Omental fat pad (tissue), 3 donors: ENCODE measurements at regions not wholly inside any gene's neighbourhood (a gene's known extent, or its start where the extent isn't known, plus 50 kb on each side); places are given as distances from the start of the nearest gene placed in this dataset.

Source experiments
- ATAC-seq: fragments of 150-250 bp; one replicate; pipeline ENCODE4 v1.9.1; 2016; ENCODE audit warnings: mild to moderate bottlenecking, moderate library complexity; ENCODE audit not compliant: low FRiP score
- DNase-seq: peaks from one replicate; pipeline ENCODE4 v3.0.0-alpha.2; 2019; ENCODE audit warnings: low spot score
- TF ChIP-seq, protein P1 (sequence below), 3 donors: fragments of 450-650 bp; IDR thresholded peaks; one replicate each; pipeline ENCODE4 v1.5.1; 2016 to 2017; ENCODE audit warnings: antibody characterized with exemption in 3 of 3, mild to moderate bottlenecking in 3 of 3, moderate library complexity in 2 of 3

DNA sequence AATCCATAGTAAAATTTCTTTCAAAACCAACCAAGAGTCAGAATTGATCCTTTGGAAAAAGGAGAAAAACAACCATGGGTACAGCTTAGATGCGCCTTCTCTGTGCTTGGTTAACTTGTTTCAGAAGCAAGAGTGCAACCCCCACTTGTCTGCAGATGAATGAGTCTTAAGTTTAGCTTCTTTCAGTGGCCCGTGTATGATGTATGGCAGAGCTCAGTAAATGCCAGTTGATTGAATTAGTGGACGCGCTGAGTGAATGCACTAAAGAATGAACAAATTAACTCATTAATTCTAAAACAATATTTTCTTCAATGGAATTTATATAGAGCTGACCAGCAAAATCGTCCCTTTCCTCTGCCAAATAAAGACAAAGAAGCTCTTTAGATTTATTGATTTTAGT is 67.0 kb upstream of the ARHGEF3 start:
- ATAC-seq = no peak

DNA sequence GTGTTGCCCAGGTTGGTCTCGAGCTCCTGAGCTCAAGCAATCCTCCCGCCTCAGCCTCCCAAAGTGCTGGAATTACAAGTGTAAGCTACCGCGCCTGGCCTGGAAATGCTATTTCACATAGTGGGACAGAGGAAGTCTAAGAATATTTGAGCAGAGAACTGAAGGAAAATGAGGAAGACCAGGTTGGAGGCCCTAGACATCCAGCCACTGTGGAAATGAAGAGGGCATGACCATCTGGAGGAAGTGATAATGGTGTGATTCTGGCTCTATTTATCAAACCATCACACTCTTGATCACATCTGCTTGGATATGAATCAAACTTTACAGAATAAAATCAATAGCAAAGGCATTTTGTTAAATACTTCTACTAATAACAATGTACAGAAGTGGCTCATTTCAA is 65.9 kb upstream of the ARHGEF3 start:
- TF ChIP-seq, protein P1, sequence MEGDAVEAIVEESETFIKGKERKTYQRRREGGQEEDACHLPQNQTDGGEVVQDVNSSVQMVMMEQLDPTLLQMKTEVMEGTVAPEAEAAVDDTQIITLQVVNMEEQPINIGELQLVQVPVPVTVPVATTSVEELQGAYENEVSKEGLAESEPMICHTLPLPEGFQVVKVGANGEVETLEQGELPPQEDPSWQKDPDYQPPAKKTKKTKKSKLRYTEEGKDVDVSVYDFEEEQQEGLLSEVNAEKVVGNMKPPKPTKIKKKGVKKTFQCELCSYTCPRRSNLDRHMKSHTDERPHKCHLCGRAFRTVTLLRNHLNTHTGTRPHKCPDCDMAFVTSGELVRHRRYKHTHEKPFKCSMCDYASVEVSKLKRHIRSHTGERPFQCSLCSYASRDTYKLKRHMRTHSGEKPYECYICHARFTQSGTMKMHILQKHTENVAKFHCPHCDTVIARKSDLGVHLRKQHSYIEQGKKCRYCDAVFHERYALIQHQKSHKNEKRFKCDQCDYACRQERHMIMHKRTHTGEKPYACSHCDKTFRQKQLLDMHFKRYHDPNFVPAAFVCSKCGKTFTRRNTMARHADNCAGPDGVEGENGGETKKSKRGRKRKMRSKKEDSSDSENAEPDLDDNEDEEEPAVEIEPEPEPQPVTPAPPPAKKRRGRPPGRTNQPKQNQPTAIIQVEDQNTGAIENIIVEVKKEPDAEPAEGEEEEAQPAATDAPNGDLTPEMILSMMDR (IDR thresholded peaks at IDR 0.05) = no peak
- DNase-seq = no peak
- no peak for ATAC-seq

More for the DNA sequence above, 67.0 kb upstream of the ARHGEF3 start:
- TF ChIP-seq, protein P1 (IDR thresholded peaks at IDR 0.05) = no peak
- no peak for DNase-seq

DNA sequence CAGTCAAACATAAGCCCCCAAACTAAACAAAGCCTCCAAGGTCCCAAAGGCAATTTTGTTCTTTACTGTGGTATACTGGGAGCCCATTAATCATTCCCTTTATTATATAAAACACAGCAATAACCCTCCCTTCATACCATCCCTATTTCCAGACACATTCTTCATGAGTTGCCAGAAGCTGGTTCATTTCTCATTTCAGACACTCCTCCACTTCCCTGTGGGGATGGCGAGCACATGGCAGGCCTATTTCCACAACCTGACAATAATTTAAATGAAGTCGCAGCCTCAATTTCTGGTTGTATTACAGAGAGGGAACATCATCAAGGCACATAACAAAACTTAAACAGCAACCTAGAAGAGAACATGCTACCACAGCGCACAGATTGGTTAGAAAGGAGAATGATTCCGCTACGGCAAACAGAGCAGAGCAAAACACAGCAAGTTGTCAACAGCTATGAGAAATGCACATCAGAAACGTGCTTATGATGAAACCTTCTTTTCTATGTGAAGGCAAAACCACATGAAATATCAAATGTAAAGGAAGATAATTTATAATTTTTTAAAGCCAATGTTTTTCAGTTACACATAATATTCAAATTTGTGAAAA is 63.3 kb upstream of the ARHGEF3 start:
- TF ChIP-seq, protein P1 (IDR thresholded peaks at IDR 0.05) = no peak
- ATAC-seq = no peak
- no peak for DNase-seq

DNA sequence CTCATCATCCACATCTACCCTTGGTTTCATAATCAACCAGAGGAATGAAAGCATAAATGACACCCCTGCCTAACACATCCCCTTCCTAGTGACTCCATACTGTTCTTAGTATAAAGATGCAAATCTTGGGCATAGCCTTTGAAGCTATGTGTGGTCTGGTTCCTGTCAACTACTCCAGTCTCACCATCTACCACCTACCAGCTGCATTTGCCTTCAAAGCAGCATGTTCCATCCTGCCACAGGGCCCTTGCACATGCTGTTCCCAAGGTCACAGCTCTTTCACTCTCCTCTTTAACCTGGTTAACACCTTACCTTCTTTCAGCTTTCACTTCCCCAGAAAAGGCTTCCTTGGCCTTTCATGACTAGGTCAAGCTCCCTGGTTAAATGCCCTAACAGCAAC is 62.3 kb upstream of the ARHGEF3 start:
- no peak for DNase-seq
- TF ChIP-seq, protein P1 (IDR thresholded peaks at IDR 0.05) = no peak
- no peak for ATAC-seq

DNA sequence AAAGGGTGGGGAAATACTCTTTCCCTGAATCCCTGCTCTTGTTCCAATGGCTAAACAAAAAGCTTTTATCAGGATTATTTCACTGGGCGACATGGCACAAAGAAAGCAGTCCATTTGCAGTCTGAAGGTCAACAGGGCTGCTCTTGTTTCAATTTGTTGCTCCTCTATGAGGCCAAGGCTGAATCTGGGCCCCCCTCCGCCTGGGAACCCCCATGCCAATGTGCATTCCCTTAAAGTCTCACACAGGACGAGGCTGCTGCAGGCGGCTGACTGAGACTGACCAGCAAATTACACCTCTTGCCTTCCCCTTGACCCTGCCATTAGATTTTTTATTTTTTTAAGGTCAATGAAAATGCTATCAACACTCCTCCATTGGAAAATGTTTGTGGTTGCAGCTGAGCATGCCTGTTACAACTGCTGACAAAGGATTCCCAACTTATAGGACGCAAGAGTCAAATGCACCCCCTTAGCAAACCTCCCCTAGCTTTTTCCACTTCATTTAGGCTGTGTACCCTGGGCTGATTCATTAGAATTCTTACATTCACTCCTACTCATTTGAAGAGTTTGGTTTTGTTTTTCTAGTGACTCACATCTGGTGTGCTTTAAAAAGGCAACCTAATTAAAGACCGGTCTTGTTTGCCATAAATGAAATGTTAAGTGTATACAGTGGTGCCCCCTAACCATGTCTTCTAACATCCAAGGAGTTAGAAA is 60.8 kb upstream of the ARHGEF3 start:
- DNase-seq (no peak), ATAC-seq (peak; percentile 75)
- TF ChIP-seq, protein P1 (IDR thresholded peaks at IDR 0.05) = no peak

DNA sequence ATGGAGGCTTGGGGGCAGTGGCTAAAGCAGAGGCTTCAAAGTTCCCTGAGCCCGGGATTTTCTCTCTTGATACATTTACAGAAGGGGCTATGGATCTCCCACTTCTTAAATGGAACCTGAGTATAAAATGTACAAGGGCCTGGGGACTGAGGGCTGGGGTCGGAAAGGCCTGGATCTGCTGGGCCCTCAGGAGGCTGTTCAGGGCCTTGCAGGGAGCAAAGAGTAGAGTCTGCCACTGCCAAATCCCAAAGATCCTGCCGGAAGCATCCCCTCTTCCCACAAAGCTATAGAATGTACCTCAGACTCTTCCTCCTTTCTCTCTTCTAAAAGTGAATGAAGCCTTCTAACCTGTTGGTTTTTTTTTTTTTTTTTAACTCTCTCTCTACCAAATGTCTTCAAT is 59.8 kb upstream of the ARHGEF3 start:
- no peak for ATAC-seq
- TF ChIP-seq, protein P1 (IDR thresholded peaks at IDR 0.05) = no peak
- no peak for DNase-seq

DNA sequence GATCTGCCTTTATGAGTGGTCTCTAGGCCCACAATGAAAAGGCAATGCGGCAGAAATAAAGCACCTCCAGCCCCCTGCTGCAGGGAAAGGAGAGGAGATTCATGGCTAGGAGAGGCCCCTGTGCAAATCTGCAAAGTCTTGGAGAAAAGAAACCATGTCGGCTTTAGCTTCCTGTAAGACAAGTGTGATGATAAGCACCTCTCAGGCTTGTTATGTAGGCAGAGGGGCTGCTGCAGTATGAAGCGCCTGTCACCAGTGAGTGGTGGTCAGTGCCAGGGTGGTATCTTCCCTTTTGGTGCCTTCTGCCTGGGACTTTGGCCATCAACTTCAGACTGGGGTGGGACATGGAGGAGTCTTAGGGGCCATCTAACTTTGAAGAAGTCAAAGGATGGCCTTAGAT is 59.2 kb upstream of the ARHGEF3 start:
- ATAC-seq (no peak), DNase-seq (no peak)
- TF ChIP-seq, protein P1 (IDR thresholded peaks at IDR 0.05) = no peak
